ENCODE measurements at regions not wholly inside any gene's neighbourhood (a gene's known extent, or its start where the extent isn't known, plus 50 kb on each side); places are given as distances from the start of the nearest gene placed in this dataset.

DNA sequence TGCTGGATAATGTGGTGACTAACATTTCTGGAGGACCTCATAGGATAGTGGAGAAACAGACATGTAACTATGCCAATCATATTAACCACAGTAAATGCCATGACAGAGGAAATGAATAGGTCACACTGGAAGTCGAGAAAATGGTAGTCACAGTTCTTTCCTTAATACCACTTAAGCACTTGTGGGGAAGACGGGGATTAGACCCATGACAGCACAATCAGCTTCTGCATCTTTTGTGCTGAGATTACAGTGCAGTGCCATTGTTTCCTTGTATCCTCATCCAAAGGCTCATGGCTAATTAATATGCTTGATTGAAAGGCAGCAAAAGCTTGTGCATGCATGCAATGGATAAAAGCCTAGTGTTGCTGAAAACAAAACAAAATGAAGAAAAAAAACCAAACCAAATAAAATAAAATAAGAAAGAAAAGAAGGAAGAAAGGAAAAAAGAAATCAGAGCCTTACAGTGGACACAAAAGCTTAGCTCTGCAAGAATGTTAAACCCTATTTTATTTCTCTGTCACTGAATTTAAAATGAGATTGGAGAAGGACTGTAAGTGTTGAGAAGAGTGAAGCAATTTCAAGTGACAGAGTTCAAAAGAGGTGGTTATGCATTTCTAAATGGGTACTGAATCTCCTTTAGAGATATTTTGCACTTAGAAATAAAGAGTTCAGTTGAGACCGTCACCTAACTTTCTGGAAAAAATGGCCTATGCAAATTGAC, 1011.9 kb downstream of the CDH8 start:
- DNase-seq (ENCODE audit: low read depth): no peak
- TF ChIP-seq, protein P1, sequence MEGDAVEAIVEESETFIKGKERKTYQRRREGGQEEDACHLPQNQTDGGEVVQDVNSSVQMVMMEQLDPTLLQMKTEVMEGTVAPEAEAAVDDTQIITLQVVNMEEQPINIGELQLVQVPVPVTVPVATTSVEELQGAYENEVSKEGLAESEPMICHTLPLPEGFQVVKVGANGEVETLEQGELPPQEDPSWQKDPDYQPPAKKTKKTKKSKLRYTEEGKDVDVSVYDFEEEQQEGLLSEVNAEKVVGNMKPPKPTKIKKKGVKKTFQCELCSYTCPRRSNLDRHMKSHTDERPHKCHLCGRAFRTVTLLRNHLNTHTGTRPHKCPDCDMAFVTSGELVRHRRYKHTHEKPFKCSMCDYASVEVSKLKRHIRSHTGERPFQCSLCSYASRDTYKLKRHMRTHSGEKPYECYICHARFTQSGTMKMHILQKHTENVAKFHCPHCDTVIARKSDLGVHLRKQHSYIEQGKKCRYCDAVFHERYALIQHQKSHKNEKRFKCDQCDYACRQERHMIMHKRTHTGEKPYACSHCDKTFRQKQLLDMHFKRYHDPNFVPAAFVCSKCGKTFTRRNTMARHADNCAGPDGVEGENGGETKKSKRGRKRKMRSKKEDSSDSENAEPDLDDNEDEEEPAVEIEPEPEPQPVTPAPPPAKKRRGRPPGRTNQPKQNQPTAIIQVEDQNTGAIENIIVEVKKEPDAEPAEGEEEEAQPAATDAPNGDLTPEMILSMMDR (IDR thresholded peaks at IDR 0.05; ENCODE audit: control insufficient read depth, extremely low read depth, insufficient read depth): no peak
- H3K4me3 ChIP-seq (ENCODE audit: low read depth, low read length): no peak overlapping the region

DNA sequence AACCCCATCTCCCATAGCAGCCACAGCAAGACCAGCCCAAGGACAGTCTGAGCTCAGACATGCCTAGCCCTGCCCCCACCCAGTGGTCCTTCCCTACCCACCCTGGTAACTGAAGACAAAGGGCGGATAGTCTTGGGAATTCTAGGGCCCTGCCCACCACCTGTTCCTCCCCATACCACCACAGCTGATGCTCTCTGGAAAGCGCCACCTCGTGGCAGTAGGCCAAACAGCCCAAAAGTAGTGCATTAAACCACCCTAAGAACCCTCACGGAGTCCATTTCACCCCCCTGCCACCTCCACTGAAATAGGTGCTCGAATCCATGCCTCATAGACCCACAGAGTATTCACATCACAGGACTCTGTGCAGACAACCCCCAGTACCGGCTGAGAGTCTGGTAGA, 1021.4 kb downstream of the CDH8 start:
- no peak for DNase-seq (ENCODE audit: low read depth)
- H3K4me3 ChIP-seq (ENCODE audit: low read depth, low read length): no peak overlapping the region
- TF ChIP-seq, protein P1 (IDR thresholded peaks at IDR 0.05; ENCODE audit: control insufficient read depth, extremely low read depth, insufficient read depth): 0 out of 2 replicates have a peak, but pooled peaks have one; percentile 13

GRCh38 chr16:61007694-61008093, 1028.5 kb downstream of the CDH8 start:
- no peak overlapping the region for H3K4me3 ChIP-seq (ENCODE audit: low read depth, low read length)
- peak; percentile 15 for DNase-seq (ENCODE audit: low read depth)
- TF ChIP-seq, protein P1 (IDR thresholded peaks at IDR 0.05; ENCODE audit: control insufficient read depth, extremely low read depth, insufficient read depth): peak; percentile 61

- TF ChIP-seq, protein P1 (IDR thresholded peaks at IDR 0.05; ENCODE audit: control insufficient read depth, extremely low read depth, insufficient read depth): no peak
- no peak for DNase-seq (ENCODE audit: low read depth)
- no peak overlapping the region for H3K4me3 ChIP-seq (ENCODE audit: low read depth, low read length)
These were observed 1030.3 kb downstream of the CDH8 start for GRCh38 chr16:61005952-61006351.

DNA sequence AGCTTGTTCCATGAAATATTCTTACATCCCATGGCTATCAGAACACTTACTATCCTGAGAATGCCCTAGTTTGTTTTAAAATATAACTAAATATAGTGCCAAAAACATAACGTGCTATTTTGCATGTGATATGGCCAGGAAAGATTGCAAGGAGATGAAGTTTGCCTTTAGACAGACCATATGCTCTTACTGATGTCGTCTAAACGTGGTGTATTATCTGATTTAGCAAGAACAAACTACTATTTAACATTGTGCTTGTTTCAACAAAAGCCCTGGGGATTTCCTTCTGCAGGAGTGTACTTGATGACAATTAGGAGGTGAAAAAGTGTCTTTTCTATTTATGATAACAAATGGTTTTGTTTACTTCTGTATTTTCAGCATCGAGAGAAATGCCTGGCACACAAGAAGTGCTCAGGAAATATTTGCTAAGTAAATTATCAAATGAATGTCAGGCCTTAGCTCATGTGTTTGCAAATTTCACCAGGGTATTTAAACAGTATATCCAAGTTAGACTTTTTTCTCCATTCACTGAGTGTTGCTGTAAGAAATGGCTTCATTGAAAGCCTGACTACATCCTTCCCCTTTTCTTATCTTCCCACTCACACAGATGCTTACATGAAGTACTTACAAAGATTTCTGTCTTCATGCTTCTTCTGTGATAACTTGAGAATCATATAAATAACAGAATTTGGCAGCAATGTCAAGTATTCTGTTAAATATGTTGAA, 1033.6 kb downstream of the CDH8 start:
- no peak for DNase-seq (ENCODE audit: low read depth)
- TF ChIP-seq, protein P1 (IDR thresholded peaks at IDR 0.05; ENCODE audit: control insufficient read depth, extremely low read depth, insufficient read depth): no peak
- H3K4me3 ChIP-seq (ENCODE audit: low read depth, low read length): no peak overlapping the region

- TF ChIP-seq, protein P1 (IDR thresholded peaks at IDR 0.05; ENCODE audit: control insufficient read depth, extremely low read depth, insufficient read depth): no peak
- DNase-seq (ENCODE audit: low read depth): no peak
- no peak overlapping the region for H3K4me3 ChIP-seq (ENCODE audit: low read depth, low read length)
These were observed 1044.4 kb downstream of the CDH8 start for GRCh38 chr16:60991886-60992285.

Data from LNCaP clone FGC (cell line).